Ishikawa (cell line): ENCODE measurements at regions not wholly inside any gene's neighbourhood (a gene's known extent, or its start where the extent isn't known, plus 50 kb on each side); places are given as distances from the start of the nearest gene placed in this dataset.

Experiments used
- CEBPB ChIP-seq: IDR thresholded peaks from 2 replicates; pipeline ENCODE4 v1.6.1; 2012
- CREB1 ChIP-seq: IDR thresholded peaks from 2 replicates; pipeline ENCODE4 v1.6.1; 2012; ENCODE audit warnings: low read depth
- EGR1 ChIP-seq: IDR thresholded peaks from 2 replicates; pipeline ENCODE4 v1.6.1; 2012
- EP300 ChIP-seq: IDR thresholded peaks from 2 replicates; pipeline ENCODE4 v1.6.1; 2012; ENCODE audit warnings: borderline replicate concordance
- FOXM1 ChIP-seq: IDR thresholded peaks from 2 replicates; pipeline ENCODE4 v1.6.1; 2012; ENCODE audit warnings: low read depth, borderline replicate concordance
- NFIC ChIP-seq: IDR thresholded peaks from 2 replicates; pipeline ENCODE4 v1.6.1; 2012
- RAD21 ChIP-seq: IDR thresholded peaks from 2 replicates; pipeline ENCODE4 v1.6.1; 2012; ENCODE audit warnings: low read depth
- TAF1 ChIP-seq: IDR thresholded peaks from 2 replicates; pipeline ENCODE4 v1.6.1; 2012; ENCODE audit warnings: low read depth, mild to moderate bottlenecking
- TCF12 ChIP-seq: IDR thresholded peaks from 2 replicates; pipeline ENCODE4 v1.6.1; 2012; ENCODE audit warnings: low read depth
- TEAD4 ChIP-seq: IDR thresholded peaks from 2 replicates; pipeline ENCODE4 v1.6.1; 2012
- YY1 ChIP-seq: IDR thresholded peaks from 2 replicates; pipeline ENCODE4 v1.6.1; 2012; ENCODE audit warnings: low read depth
- ZBTB7A ChIP-seq: IDR thresholded peaks from 2 replicates; pipeline ENCODE4 v1.6.1; 2012; ENCODE audit warnings: low read depth
- TF ChIP-seq, protein P1 (sequence below): IDR thresholded peaks from 2 replicates; pipeline ENCODE4 v1.6.1; 2012
- TF ChIP-seq, protein P2 (sequence below): IDR thresholded peaks from 2 replicates; pipeline ENCODE4 v1.6.1; 2012
- TF ChIP-seq, protein P3 (sequence below): IDR thresholded peaks from 2 replicates; pipeline ENCODE4 v1.6.1; 2012; ENCODE audit warnings: low read depth, mild to moderate bottlenecking

DNA sequence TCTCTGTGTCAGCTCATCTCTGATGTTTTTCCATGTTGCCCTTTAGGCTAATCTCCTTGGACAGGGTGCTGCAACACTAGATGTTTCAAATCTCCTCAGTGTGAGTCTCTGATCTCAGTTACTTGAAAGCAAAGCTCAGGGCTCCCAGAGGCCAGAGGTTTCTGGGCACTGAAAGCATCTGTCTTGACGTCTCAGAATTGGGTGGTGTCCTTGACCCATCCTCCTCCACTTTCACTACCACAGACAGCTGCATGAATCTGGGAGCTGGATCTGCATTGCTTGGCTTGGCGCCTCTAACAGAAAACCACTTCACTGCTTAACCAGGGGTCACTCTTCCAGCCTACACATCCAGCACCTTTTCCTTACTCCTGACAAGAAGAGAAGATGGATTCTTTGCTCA is 399.4 kb downstream of the NXPE2 start:
- TF ChIP-seq, protein P1, sequence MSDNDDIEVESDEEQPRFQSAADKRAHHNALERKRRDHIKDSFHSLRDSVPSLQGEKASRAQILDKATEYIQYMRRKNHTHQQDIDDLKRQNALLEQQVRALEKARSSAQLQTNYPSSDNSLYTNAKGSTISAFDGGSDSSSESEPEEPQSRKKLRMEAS = no peak
- no peak for TF ChIP-seq NFIC
- no peak for TF ChIP-seq RAD21
- TF ChIP-seq CEBPB = no peak
- TF ChIP-seq EP300 = no peak
- TF ChIP-seq EGR1 = no peak
- TF ChIP-seq TAF1 = no peak
- TF ChIP-seq, protein P2, sequence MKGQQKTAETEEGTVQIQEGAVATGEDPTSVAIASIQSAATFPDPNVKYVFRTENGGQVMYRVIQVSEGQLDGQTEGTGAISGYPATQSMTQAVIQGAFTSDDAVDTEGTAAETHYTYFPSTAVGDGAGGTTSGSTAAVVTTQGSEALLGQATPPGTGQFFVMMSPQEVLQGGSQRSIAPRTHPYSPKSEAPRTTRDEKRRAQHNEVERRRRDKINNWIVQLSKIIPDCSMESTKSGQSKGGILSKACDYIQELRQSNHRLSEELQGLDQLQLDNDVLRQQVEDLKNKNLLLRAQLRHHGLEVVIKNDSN = no peak
- no peak for TF ChIP-seq TEAD4
- no peak for TF ChIP-seq ZBTB7A
- TF ChIP-seq, protein P3, sequence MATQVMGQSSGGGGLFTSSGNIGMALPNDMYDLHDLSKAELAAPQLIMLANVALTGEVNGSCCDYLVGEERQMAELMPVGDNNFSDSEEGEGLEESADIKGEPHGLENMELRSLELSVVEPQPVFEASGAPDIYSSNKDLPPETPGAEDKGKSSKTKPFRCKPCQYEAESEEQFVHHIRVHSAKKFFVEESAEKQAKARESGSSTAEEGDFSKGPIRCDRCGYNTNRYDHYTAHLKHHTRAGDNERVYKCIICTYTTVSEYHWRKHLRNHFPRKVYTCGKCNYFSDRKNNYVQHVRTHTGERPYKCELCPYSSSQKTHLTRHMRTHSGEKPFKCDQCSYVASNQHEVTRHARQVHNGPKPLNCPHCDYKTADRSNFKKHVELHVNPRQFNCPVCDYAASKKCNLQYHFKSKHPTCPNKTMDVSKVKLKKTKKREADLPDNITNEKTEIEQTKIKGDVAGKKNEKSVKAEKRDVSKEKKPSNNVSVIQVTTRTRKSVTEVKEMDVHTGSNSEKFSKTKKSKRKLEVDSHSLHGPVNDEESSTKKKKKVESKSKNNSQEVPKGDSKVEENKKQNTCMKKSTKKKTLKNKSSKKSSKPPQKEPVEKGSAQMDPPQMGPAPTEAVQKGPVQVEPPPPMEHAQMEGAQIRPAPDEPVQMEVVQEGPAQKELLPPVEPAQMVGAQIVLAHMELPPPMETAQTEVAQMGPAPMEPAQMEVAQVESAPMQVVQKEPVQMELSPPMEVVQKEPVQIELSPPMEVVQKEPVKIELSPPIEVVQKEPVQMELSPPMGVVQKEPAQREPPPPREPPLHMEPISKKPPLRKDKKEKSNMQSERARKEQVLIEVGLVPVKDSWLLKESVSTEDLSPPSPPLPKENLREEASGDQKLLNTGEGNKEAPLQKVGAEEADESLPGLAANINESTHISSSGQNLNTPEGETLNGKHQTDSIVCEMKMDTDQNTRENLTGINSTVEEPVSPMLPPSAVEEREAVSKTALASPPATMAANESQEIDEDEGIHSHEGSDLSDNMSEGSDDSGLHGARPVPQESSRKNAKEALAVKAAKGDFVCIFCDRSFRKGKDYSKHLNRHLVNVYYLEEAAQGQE = no peak
- TF ChIP-seq CREB1 = no peak
- TF ChIP-seq YY1 = no peak
- TF ChIP-seq TCF12 = no peak
- no peak for TF ChIP-seq FOXM1

DNA sequence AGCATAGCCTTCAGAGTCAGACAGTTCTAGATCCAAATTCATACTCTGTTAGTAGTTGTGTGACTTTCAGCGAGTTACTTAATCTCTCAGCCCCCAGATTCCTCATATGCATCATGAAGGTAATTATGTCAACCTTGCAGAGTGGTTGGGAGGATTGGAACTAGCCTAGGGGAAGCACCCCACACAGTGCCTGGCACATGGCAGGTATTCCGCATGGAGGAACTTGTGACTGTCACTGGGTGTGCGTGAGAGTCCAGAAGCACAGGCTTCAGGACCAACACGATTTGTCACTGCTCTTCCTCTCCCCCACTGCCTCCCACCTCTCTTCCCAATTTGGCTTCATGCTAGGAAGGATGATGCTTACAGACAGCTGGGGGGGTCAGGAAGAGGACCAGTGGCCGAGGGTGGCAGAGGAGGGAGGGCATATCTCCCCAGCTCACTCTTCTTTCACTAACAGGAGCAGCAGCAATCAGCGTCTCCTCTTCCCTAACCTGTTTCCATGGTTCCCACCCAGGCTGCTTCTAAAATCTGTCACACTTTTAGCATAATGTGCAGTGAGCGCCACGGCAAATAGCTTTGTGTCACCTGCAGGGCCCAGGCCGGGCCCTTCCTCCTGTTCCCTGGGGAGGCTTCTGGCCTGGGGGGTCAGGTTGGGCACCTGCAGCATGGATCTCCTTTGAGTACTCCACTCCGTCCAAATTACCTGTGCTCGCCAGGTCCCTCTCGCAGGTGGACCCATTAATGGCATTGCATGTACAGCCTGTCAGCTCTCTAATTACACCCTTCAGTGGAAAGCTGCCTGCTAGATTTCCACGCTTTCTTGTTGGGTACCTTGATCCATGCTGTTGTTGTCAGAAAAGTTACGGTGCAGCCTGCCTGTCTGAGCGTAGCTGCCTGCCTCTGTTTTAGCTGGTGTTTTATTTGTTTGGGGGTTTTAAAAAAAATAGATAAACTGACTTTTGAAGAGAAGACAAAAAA is 400.4 kb downstream of the NXPE2 start:
- TF ChIP-seq EGR1 = no peak

DNA sequence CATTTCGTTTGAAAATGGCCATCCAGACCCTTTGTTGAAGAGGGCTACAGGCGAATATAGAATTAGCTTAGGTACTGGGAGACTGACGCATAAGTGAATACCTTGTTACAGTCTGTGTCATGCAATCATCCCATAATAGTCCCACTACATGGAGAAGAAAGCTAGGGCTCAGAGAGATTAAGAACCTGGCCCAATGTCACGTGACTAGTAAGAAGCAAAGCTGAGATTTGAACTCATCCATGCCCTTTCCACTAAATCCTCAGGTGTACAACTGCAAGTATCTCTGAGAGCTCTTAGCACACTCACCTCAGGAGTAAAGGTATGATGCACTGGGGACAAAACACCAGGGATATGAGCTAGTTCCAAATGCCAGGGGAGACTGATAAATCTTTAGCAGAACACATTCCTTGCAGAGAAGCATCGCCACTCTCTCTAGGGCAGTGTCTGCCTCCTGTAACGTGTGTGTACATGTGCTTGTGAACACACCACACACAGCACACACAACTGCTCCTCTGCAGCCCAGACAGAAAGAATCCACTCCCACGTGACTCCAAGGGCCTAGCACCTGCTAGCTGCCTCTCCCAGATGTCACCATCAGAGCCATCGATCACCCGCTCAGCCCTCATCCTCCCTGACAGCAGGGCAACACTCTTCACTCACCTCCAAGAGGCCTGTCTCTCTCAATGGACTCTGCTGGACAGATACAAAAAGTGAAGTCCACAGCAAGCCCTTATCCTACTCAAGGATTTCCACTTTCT is 402.8 kb downstream of the NXPE2 start:
- TF ChIP-seq EGR1 = no peak
- no peak for TF ChIP-seq EP300

DNA sequence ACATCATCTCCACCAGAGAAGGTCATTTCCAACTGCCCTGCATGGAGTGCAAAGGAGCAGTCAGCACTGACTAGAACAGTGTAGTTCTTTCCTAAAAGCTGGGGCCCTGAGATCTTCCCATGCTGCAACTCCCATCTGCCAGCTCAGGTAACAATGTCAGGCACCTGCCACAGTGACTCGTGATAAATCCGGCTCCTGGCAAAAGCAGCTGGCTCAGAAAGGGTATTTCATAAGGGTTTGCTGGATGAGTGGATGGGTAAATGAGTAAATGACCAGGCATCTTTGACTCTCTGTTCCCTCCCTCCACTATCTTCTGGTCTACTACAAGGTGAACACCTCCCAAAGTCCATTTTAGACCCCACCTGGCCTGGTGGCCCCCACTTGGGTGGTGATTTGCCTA is 403.6 kb downstream of the NXPE2 start:
- TF ChIP-seq EGR1 (no peak), TEAD4 (no peak), ZBTB7A (no peak), EP300 (no peak), TCF12 (no peak), FOXM1 (no peak), CEBPB (no peak), CREB1 (no peak), RAD21 (no peak), TAF1 (no peak), NFIC (no peak), YY1 (no peak)
- TF ChIP-seq, protein P3 = no peak
- TF ChIP-seq, protein P2 = no peak
- TF ChIP-seq, protein P1 = no peak

DNA sequence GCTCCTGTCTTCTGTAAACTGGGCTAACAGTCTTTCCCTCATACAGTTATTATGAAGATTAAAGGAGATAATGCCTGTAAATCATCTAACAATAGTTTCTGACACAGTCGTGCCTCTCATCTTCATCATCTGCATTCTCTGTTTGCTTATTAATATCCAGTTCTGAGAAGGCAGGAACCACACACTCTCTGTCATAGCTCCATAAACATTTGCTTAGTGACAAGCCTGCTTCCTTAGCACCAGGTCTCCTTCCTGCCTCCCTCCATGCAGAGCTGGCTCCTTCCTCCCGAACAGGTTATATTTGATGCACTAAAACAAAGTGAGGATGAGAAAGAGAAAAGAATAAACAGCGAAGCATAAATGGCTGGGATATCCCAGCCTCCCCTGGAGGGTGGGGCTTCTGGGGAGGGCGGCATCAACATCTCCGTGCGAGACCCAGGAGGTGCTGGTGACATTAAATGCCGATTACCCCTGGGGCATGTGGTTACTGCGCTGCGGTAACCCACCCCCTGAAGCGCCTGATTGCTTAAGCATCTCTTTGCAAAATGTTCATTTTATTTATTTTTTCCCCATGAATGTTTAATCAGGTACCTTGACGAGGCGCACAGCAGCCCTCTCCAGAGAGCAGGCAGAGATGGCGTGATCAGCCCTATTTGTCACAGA is 404.9 kb downstream of the NXPE2 start:
- TF ChIP-seq TCF12 = no peak
- TF ChIP-seq, protein P3 = no peak
- no peak for TF ChIP-seq TAF1
- TF ChIP-seq NFIC = no peak
